ENCODE measurements at regions not wholly inside any gene's neighbourhood (a gene's known extent, or its start where the extent isn't known, plus 50 kb on each side); places are given as distances from the start of the nearest gene placed in this dataset.

- no peak for DNase-seq (ENCODE audit: low read depth, low spot score)
These were observed 999.0 kb downstream of the TUSC7 start for GRCh38 chr3:117708601-117709000.

GRCh38 chr3:117709108-117709507 is 999.5 kb downstream of the TUSC7 start:
- no peak for DNase-seq (ENCODE audit: low read depth, low spot score)

- no peak for DNase-seq (ENCODE audit: low read depth, low spot score)
These were observed 1000.9 kb downstream of the TUSC7 start for GRCh38 chr3:117710501-117710900.

- DNase-seq (ENCODE audit: low read depth, low spot score): peak; percentile 50
These were observed 1009.8 kb downstream of the TUSC7 start for GRCh38 chr3:117719316-117719926.

GRCh38 chr3:117721866-117722265 is 1012.3 kb downstream of the TUSC7 start:
- no peak for DNase-seq (ENCODE audit: low read depth, low spot score)

- DNase-seq (ENCODE audit: low read depth, low spot score): no peak
These were observed 1013.3 kb downstream of the TUSC7 start for GRCh38 chr3:117722856-117723255.

GRCh38 chr3:117723825-117724224 is 1014.2 kb downstream of the TUSC7 start:
- no peak for DNase-seq (ENCODE audit: low read depth, low spot score)

- DNase-seq (ENCODE audit: low read depth, low spot score): no peak
These were observed 1015.7 kb downstream of the TUSC7 start for GRCh38 chr3:117725314-117725713.

- no peak for DNase-seq (ENCODE audit: low read depth, low spot score)
These were observed 1017.2 kb downstream of the TUSC7 start for GRCh38 chr3:117726776-117727175.

- no peak for DNase-seq (ENCODE audit: low read depth, low spot score)
These were observed 1018.6 kb downstream of the TUSC7 start for GRCh38 chr3:117728226-117728625.

- DNase-seq (ENCODE audit: low read depth, low spot score): peak; percentile 52
These were observed 1024.9 kb downstream of the TUSC7 start for GRCh38 chr3:117734496-117734895.

- DNase-seq (ENCODE audit: low read depth, low spot score): peak; percentile 67
These were observed 1026.0 kb downstream of the TUSC7 start for GRCh38 chr3:117735481-117736101.

GRCh38 chr3:117736846-117737245 is 1027.3 kb downstream of the TUSC7 start:
- DNase-seq (ENCODE audit: low read depth, low spot score): no peak

GRCh38 chr3:117743993-117744392 is 1034.4 kb downstream of the TUSC7 start:
- no peak for DNase-seq (ENCODE audit: low read depth, low spot score)

GRCh38 chr3:117744935-117745334 is 1035.4 kb downstream of the TUSC7 start:
- no peak for DNase-seq (ENCODE audit: low read depth, low spot score)

- DNase-seq (ENCODE audit: low read depth, low spot score): no peak
These were observed 1035.9 kb downstream of the TUSC7 start for GRCh38 chr3:117745516-117745915.

- DNase-seq (ENCODE audit: low read depth, low spot score): no peak
These were observed 1036.5 kb downstream of the TUSC7 start for GRCh38 chr3:117746066-117746465.

GRCh38 chr3:117748131-117748530 is 1038.6 kb downstream of the TUSC7 start:
- DNase-seq (ENCODE audit: low read depth, low spot score): no peak

- no peak for DNase-seq (ENCODE audit: low read depth, low spot score)
These were observed 1041.2 kb downstream of the TUSC7 start for GRCh38 chr3:117750674-117751269.

GRCh38 chr3:117751651-117752050 is 1042.1 kb downstream of the TUSC7 start:
- DNase-seq (ENCODE audit: low read depth, low spot score): no peak

- peak; percentile 16 for DNase-seq (ENCODE audit: low read depth, low spot score)
These were observed 1043.6 kb downstream of the TUSC7 start for GRCh38 chr3:117752984-117753717.

GRCh38 chr3:117754058-117754457 is 1044.5 kb downstream of the TUSC7 start:
- DNase-seq (ENCODE audit: low read depth, low spot score): no peak

- no peak for DNase-seq (ENCODE audit: low read depth, low spot score)
These were observed 1045.3 kb downstream of the TUSC7 start for GRCh38 chr3:117754841-117755240.
